CD8-positive, alpha-beta memory T cell (primary cell): ENCODE measurements at regions not wholly inside any gene's neighbourhood (a gene's known extent, or its start where the extent isn't known, plus 50 kb on each side); places are given as distances from the start of the nearest gene placed in this dataset.

Source experiments
- CTCF ChIA-PET: fragments of 350-600 bp; sonication (Branson Sonifier 250); formaldehyde crosslinking; loops from one replicate; lab custom pipeline; 2021; ENCODE audit warnings: antibody characterized with exemption; lab: Charles Lee
- POLR2A ChIA-PET: fragments of 350-600 bp; sonication (Branson Sonifier 250); formaldehyde crosslinking; loops from one replicate; lab custom pipeline; 2021; ENCODE audit warnings: antibody characterized with exemption; lab: Charles Lee
- DNase-seq, 5 donors: peaks; one replicate each; pipeline versions ENCODE4 v3.0.0 to v3.0.0-alpha.2; 2020 to 2022; ENCODE audit warnings: mixed read lengths in 1 of 5
- H3K27ac ChIP-seq: one replicate; pipeline ENCODE4 v1.7.0; 2013; ENCODE audit warnings: low read depth, mild to moderate bottlenecking, low read length, moderate library complexity
- H3K27me3 ChIP-seq: 2 replicates; pipeline ENCODE4 v1.7.0; 2013; ENCODE audit warnings: low read length, mild to moderate bottlenecking; ENCODE audit not compliant: insufficient read depth, poor library complexity, severe bottlenecking
- H3K36me3 ChIP-seq: 2 replicates; pipeline ENCODE4 v1.7.0; 2013; ENCODE audit warnings: mild to moderate bottlenecking, low read length, moderate library complexity; ENCODE audit not compliant: insufficient read depth
- H3K4me1 ChIP-seq: 2 replicates; pipeline ENCODE4 v1.7.0; 2013; ENCODE audit warnings: mild to moderate bottlenecking, low read length, moderate library complexity; ENCODE audit not compliant: insufficient read depth
- H3K4me3 ChIP-seq: 2 replicates; pipeline ENCODE4 v1.7.0; 2013; ENCODE audit warnings: mild to moderate bottlenecking, low read length
- H3K9me3 ChIP-seq: 2 replicates; pipeline ENCODE4 v1.7.0; 2013; ENCODE audit warnings: mild to moderate bottlenecking, low read length
- H3K27ac Mint-ChIP-seq, 8 donors: one replicate each; pipeline ENCODE4 v1.8.0; 2020 to 2021; ENCODE audit warnings: mixed read lengths in 8 of 8, mild to moderate bottlenecking in 6 of 8, inconsistent platforms in 3 of 8, moderate library complexity in 3 of 8
- H3K27me3 Mint-ChIP-seq, 2 donors: one replicate each; pipeline ENCODE4 v1.8.0; 2020 to 2021; ENCODE audit warnings: mixed read lengths in 2 of 2, mild to moderate bottlenecking in 1 of 2, moderate library complexity in 1 of 2
- H3K36me3 Mint-ChIP-seq, 3 donors: one replicate each; pipeline ENCODE4 v1.8.0; 2020 to 2021; ENCODE audit warnings: mixed read lengths in 3 of 3, inconsistent platforms in 1 of 3, mild to moderate bottlenecking in 1 of 3
- H3K4me1 Mint-ChIP-seq, 3 donors: one replicate each; pipeline ENCODE4 v1.8.0; 2020 to 2021; ENCODE audit warnings: mixed read lengths in 3 of 3, inconsistent platforms in 1 of 3, mild to moderate bottlenecking in 1 of 3
- H3K4me3 Mint-ChIP-seq, 7 donors: one replicate each; pipeline ENCODE4 v1.8.0; 2020 to 2021; ENCODE audit warnings: mixed read lengths in 7 of 7, mild to moderate bottlenecking in 6 of 7, moderate library complexity in 4 of 7, inconsistent platforms in 2 of 7
- H3K9me3 Mint-ChIP-seq, 5 donors: one replicate each; pipeline ENCODE4 v1.8.0; 2020 to 2022; ENCODE audit warnings: mixed read lengths in 5 of 5, mild to moderate bottlenecking in 3 of 5, moderate library complexity in 2 of 5, inconsistent platforms in 1 of 5

- ChIA-PET CTCF (no interaction called here), POLR2A (no interaction called here)
- Mint-ChIP-seq H3K27ac (no peak overlapping the region), H3K9me3 (peaks cover 0 to 4% (median 3%) of the 10 kb centered on the region in 5 donors), H3K4me1 (no peaks in the 10 kb centered on the region), H3K4me3 (no peak overlapping the region), H3K36me3 (no peaks in the 10 kb centered on the region), H3K27me3 (no peaks in the 10 kb centered on the region)
- Histone ChIP-seq H3K4me1 (no peaks in the 10 kb centered on the region), H3K4me3 (no peak overlapping the region), H3K36me3 (no peaks in the 10 kb centered on the region), H3K27ac (no peak overlapping the region), H3K27me3 (no peaks in the 10 kb centered on the region), H3K9me3 (no peaks in the 10 kb centered on the region)
- no peak for DNase-seq
These were observed 154.3 kb downstream of the RMST start for GRCh38 chr12:97616946-97617345.

GRCh38 chr12:97628962-97629361, 166.4 kb downstream of the RMST start:
- Histone ChIP-seq H3K27me3 (no peaks in the 10 kb centered on the region), H3K27ac (no peak overlapping the region), H3K36me3 (no peaks in the 10 kb centered on the region), H3K4me3 (no peak overlapping the region), H3K9me3 (no peaks in the 10 kb centered on the region), H3K4me1 (no peaks in the 10 kb centered on the region)
- Mint-ChIP-seq H3K9me3 (peaks cover 0 to 4% (median 0%) of the 10 kb centered on the region in 5 donors), H3K4me3 (no peak overlapping the region), H3K27me3 (no peaks in the 10 kb centered on the region), H3K4me1 (no peaks in the 10 kb centered on the region), H3K27ac (no peak overlapping the region), H3K36me3 (no peaks in the 10 kb centered on the region)
- DNase-seq, result no peak
- POLR2A ChIA-PET, result no interaction called here
- CTCF ChIA-PET, result no interaction called here

GRCh38 chr12:97629382-97629781, 166.8 kb downstream of the RMST start:
- no peaks in the 10 kb centered on the region for H3K36me3 ChIP-seq
- CTCF ChIA-PET, result no interaction called here
- H3K9me3 ChIP-seq, result no peaks in the 10 kb centered on the region
- Mint-ChIP-seq H3K9me3 (peaks cover 0 to 4% (median 0%) of the 10 kb centered on the region in 5 donors), H3K36me3 (no peaks in the 10 kb centered on the region), H3K27ac (no peak overlapping the region), H3K4me1 (no peaks in the 10 kb centered on the region), H3K4me3 (no peak overlapping the region), H3K27me3 (no peaks in the 10 kb centered on the region)
- no peak overlapping the region for H3K27ac ChIP-seq
- no peaks in the 10 kb centered on the region for H3K4me1 ChIP-seq
- H3K27me3 ChIP-seq, result no peaks in the 10 kb centered on the region
- no peak overlapping the region for H3K4me3 ChIP-seq
- POLR2A ChIA-PET, result no interaction called here
- no peak for DNase-seq

GRCh38 chr12:97630356-97630755, 167.8 kb downstream of the RMST start:
- Histone ChIP-seq H3K27me3 (no peaks in the 10 kb centered on the region), H3K9me3 (no peaks in the 10 kb centered on the region), H3K36me3 (no peaks in the 10 kb centered on the region), H3K4me3 (no peak overlapping the region), H3K27ac (no peak overlapping the region), H3K4me1 (no peaks in the 10 kb centered on the region)
- no peak for DNase-seq
- no peak overlapping the region for H3K4me3 Mint-ChIP-seq
- H3K4me1 Mint-ChIP-seq, result no peaks in the 10 kb centered on the region
- H3K36me3 Mint-ChIP-seq, result no peaks in the 10 kb centered on the region
- POLR2A ChIA-PET, result no interaction called here
- peaks cover 0 to 1% (median 0%) of the 10 kb centered on the region in 5 donors for H3K9me3 Mint-ChIP-seq
- CTCF ChIA-PET, result no interaction called here
- no peaks in the 10 kb centered on the region for H3K27me3 Mint-ChIP-seq
- H3K27ac Mint-ChIP-seq, result no peak overlapping the region

- CTCF ChIA-PET, result no interaction called here
- Histone ChIP-seq H3K4me1 (no peaks in the 10 kb centered on the region), H3K27ac (no peak overlapping the region), H3K27me3 (no peaks in the 10 kb centered on the region), H3K9me3 (no peaks in the 10 kb centered on the region), H3K4me3 (no peak overlapping the region), H3K36me3 (no peaks in the 10 kb centered on the region)
- POLR2A ChIA-PET, result no interaction called here
- no peaks in the 10 kb centered on the region for H3K27me3 Mint-ChIP-seq
- H3K27ac Mint-ChIP-seq, result no peak overlapping the region
- H3K4me1 Mint-ChIP-seq, result no peaks in the 10 kb centered on the region
- no peaks in the 10 kb centered on the region for H3K36me3 Mint-ChIP-seq
- no peak for DNase-seq
- no peaks in the 10 kb centered on the region for H3K9me3 Mint-ChIP-seq
- H3K4me3 Mint-ChIP-seq, result no peak overlapping the region
These were observed 168.3 kb downstream of the RMST start for GRCh38 chr12:97630875-97631274.

GRCh38 chr12:97637770-97638169, 175.2 kb downstream of the RMST start:
- peaks cover 0 to 4% (median 0%) of the 10 kb centered on the region in 5 donors for H3K9me3 Mint-ChIP-seq
- no peak for DNase-seq
- POLR2A ChIA-PET, result no interaction called here

GRCh38 chr12:97638739-97639138, 176.1 kb downstream of the RMST start:
- H3K4me3 ChIP-seq, result no peak overlapping the region
- ChIA-PET POLR2A (no interaction called here), CTCF (no interaction called here)
- Mint-ChIP-seq H3K9me3 (peaks cover 0 to 4% (median 0%) of the 10 kb centered on the region in 5 donors), H3K4me3 (no peak overlapping the region), H3K36me3 (no peaks in the 10 kb centered on the region), H3K27ac (no peak overlapping the region), H3K27me3 (peaks cover 0 to 1% of the 10 kb centered on the region in 2 donors), H3K4me1 (no peaks in the 10 kb centered on the region)
- H3K9me3 ChIP-seq, result no peaks in the 10 kb centered on the region
- no peak for DNase-seq
- no peak overlapping the region for H3K27ac ChIP-seq
- no peaks in the 10 kb centered on the region for H3K4me1 ChIP-seq
- H3K27me3 ChIP-seq, result no peaks in the 10 kb centered on the region
- H3K36me3 ChIP-seq, result no peaks in the 10 kb centered on the region

More at GRCh38 chr12:97637770-97638169, 175.2 kb downstream of the RMST start:
- H3K4me3 ChIP-seq, result no peak overlapping the region
- Mint-ChIP-seq H3K4me3 (no peak overlapping the region), H3K4me1 (no peaks in the 10 kb centered on the region), H3K36me3 (no peaks in the 10 kb centered on the region), H3K27me3 (peaks cover 0 to 1% of the 10 kb centered on the region in 2 donors), H3K27ac (no peak overlapping the region)
- no peaks in the 10 kb centered on the region for H3K4me1 ChIP-seq
- no peaks in the 10 kb centered on the region for H3K27me3 ChIP-seq
- H3K27ac ChIP-seq, result no peak overlapping the region
- no peaks in the 10 kb centered on the region for H3K9me3 ChIP-seq
- H3K36me3 ChIP-seq, result no peaks in the 10 kb centered on the region
- CTCF ChIA-PET, result no interaction called here

- ChIA-PET POLR2A (no interaction called here), CTCF (no interaction called here)
- Mint-ChIP-seq H3K4me1 (no peaks in the 10 kb centered on the region), H3K4me3 (no peak overlapping the region), H3K27ac (no peak overlapping the region), H3K36me3 (no peaks in the 10 kb centered on the region), H3K27me3 (peaks cover 0 to 1% of the 10 kb centered on the region in 2 donors), H3K9me3 (peaks cover 0 to 4% (median 0%) of the 10 kb centered on the region in 5 donors)
- no peak for DNase-seq
- Histone ChIP-seq H3K27ac (no peak overlapping the region), H3K4me3 (no peak overlapping the region), H3K27me3 (no peaks in the 10 kb centered on the region), H3K4me1 (no peaks in the 10 kb centered on the region), H3K36me3 (no peaks in the 10 kb centered on the region), H3K9me3 (no peaks in the 10 kb centered on the region)
These were observed 177.1 kb downstream of the RMST start for GRCh38 chr12:97639702-97640101.

GRCh38 chr12:97640826-97641225, 178.2 kb downstream of the RMST start:
- H3K4me3 ChIP-seq, result no peak overlapping the region
- Mint-ChIP-seq H3K27ac (no peak overlapping the region), H3K4me1 (no peaks in the 10 kb centered on the region), H3K9me3 (peaks cover 0 to 4% (median 0%) of the 10 kb centered on the region in 5 donors), H3K36me3 (no peaks in the 10 kb centered on the region), H3K4me3 (no peak overlapping the region), H3K27me3 (peaks cover 0 to 1% of the 10 kb centered on the region in 2 donors)
- H3K27me3 ChIP-seq, result no peaks in the 10 kb centered on the region
- CTCF ChIA-PET, result no interaction called here
- no peaks in the 10 kb centered on the region for H3K36me3 ChIP-seq
- no peak for DNase-seq
- H3K27ac ChIP-seq, result no peak overlapping the region
- H3K4me1 ChIP-seq, result no peaks in the 10 kb centered on the region
- H3K9me3 ChIP-seq, result no peaks in the 10 kb centered on the region
- POLR2A ChIA-PET, result no interaction called here
